K562 (cell line): ENCODE measurements at regions not wholly inside any gene's neighbourhood (a gene's known extent, or its start where the extent isn't known, plus 50 kb on each side); places are given as distances from the start of the nearest gene placed in this dataset.

Source experiments
- ATAC-seq: fragments of 200-7000 bp; cut with Tn5 transposase; 3 replicates; pipeline ENCODE4 v1.9.1; 2020; ENCODE audit warnings: moderate library complexity
- BruUV-seq: library from RNA; stranded (reverse); fragments of 400-500 nt; replicated peaks from 2 replicates; lab custom pipeline; 2021; lab: Mats Ljungman, UMichigan
- CTCF ChIA-PET: fragments of 300-600 bp; formaldehyde crosslinking; extraction: SDS; loops from one replicate; lab custom pipeline; 2021; ENCODE audit warnings: low intra/inter-chr PET ratio; lab: Yijun Ruan, JAX
- POLR2A ChIA-PET: fragments of 300-600, 350-650 bp; sonication (Branson Sonifier 250); formaldehyde crosslinking; extraction: SDS; loops from one replicate; lab custom pipeline; 2021; ENCODE audit warnings: antibody characterized with exemption, inconsistent platforms; lab: Yijun Ruan, JAX
- DNase-seq, 4 experiments: peaks; one replicate each; pipeline versions ENCODE4 v3.0.0 to v3.0.0-alpha.2; 2011 to 2018; ENCODE audit warnings: low spot score in 3 of 4, mixed read lengths in 3 of 4; ENCODE audit errors: extremely low read depth in 1 of 4
- FAIRE-seq: peaks from 2 replicates; lab custom pipeline; 2011; peaks lifted over from hg19 to GRCh38; lab: Jason Lieb, UNC
- H2AFZ ChIP-seq: 2 replicates; pipeline ENCODE4 v1.6.0; 2011; ENCODE audit warnings: low read depth, low read length, control low read depth, inconsistent platforms
- H3K27ac ChIP-seq: fragments of 200-600 bp; 3 replicates; pipeline ENCODE4 v1.8.0; 2011; ENCODE audit warnings: low read depth, mild to moderate bottlenecking, control low read depth, inconsistent platforms, low read length, moderate library complexity, mixed read lengths; ENCODE audit errors: extremely low read depth
- H3K27me3 ChIP-seq, 2 experiments: fragments of 300-600 bp in 1 of 2; 2 replicates in 1 of 2; 3 replicates in 1 of 2; pipeline versions ENCODE4 v1.6.0 to v1.8.0; 2011; ENCODE audit warnings: inconsistent platforms in 2 of 2, low read length in 2 of 2, mild to moderate bottlenecking in 1 of 2, mixed read lengths in 1 of 2, moderate library complexity in 1 of 2; ENCODE audit not compliant: control insufficient read depth in 2 of 2, insufficient read depth in 2 of 2
- H3K36me3 ChIP-seq: fragments of 300-600 bp; 3 replicates; pipeline ENCODE4 v1.8.0; 2011; ENCODE audit warnings: mild to moderate bottlenecking, low read length, inconsistent platforms; ENCODE audit not compliant: control insufficient read depth, insufficient read depth
- H3K4me1 ChIP-seq, 2 experiments: fragments of 200-600 bp in 1 of 2; replicated peaks in 1 of 2; 2 replicates in 1 of 2; 3 replicates in 1 of 2; pipeline versions ENCODE4 v1.5.1 to v1.8.0; 2011; ENCODE audit warnings: inconsistent platforms in 2 of 2, low read length in 2 of 2, mild to moderate bottlenecking in 1 of 2, mixed read lengths in 1 of 2, moderate library complexity in 1 of 2; ENCODE audit not compliant: control insufficient read depth in 2 of 2, insufficient read depth in 2 of 2
- H3K4me2 ChIP-seq: 2 replicates; pipeline ENCODE4 v1.6.1; 2011; ENCODE audit warnings: low read length, control low read depth, inconsistent platforms, mixed read lengths; ENCODE audit not compliant: insufficient read depth
- H3K4me3 ChIP-seq: fragments of 200-600 bp; sonication (generic), shearing (Covaris generic); 2 replicates; pipeline ENCODE4 v1.5.1; 2016; ENCODE audit warnings: control low read depth, inconsistent platforms
- H3K79me2 ChIP-seq: fragments of 200-600 bp; 3 replicates; pipeline ENCODE4 v1.8.0; 2011; ENCODE audit warnings: low read length, inconsistent platforms; ENCODE audit not compliant: control insufficient read depth, insufficient read depth
- H3K9ac ChIP-seq, 2 experiments: 2 replicates each; pipeline versions ENCODE4 v1.6.0 to v1.6.1; 2011; ENCODE audit warnings: low read depth in 2 of 2, low read length in 2 of 2, control low read depth in 1 of 2, inconsistent platforms in 1 of 2, mild to moderate bottlenecking in 1 of 2, mixed read lengths in 1 of 2; ENCODE audit not compliant: insufficient read depth in 1 of 2
- H3K9me1 ChIP-seq: one replicate; pipeline ENCODE4 v1.6.0; 2011; ENCODE audit warnings: inconsistent platforms, mild to moderate bottlenecking, low read length, moderate library complexity; ENCODE audit not compliant: control insufficient read depth, insufficient read depth
- H3K9me3 ChIP-seq: replicated peaks from 2 replicates; pipeline ENCODE4 v1.5.1; 2011; ENCODE audit warnings: low read depth, low read length, inconsistent platforms; ENCODE audit not compliant: control insufficient read depth, insufficient read depth
- H4K20me1 ChIP-seq: replicated peaks from 2 replicates; pipeline ENCODE4 v1.6.1; 2011; ENCODE audit warnings: low read length, inconsistent platforms, mixed read lengths; ENCODE audit not compliant: control insufficient read depth, insufficient read depth
- ETV1 ChIP-seq: fragments of 450-650 bp; conservative IDR thresholded peaks from 2 replicates; pipeline ENCODE4 v1.6.1; 2016; ENCODE audit warnings: missing genetic modification characterization, control low read depth, low read depth, missing compliant biosample characterization
- PCBP2 ChIP-seq: fragments of 200-400 bp; formaldehyde crosslinking; IDR thresholded peaks from 2 replicates; pipeline ENCODE4 v1.6.1; 2018; ENCODE audit warnings: low read length, low read depth, mild to moderate bottlenecking, moderate library complexity; ENCODE audit not compliant: poor library complexity, severe bottlenecking
- WGBS: fragments of 100-300 bp; shearing (Covaris generic); methylation state at CpG from one replicate; pipeline ENCODE4 v1.1.6; 2016; ENCODE audit warnings: low coverage, mixed read lengths; ENCODE audit not compliant: insufficient coverage; ENCODE audit errors: missing lambda C conversion rate; 5-methylcytosine and 5-hydroxymethylcytosine counted together
- in situ Hi-C: fragments of 300-500 bp; cut with MboI; formaldehyde crosslinking; loops from 4 replicates; pipeline ENCODE4 v1.15.0; 2018; ENCODE audit warnings: inconsistent platforms, mixed read lengths
- intact Hi-C: fragments of 100-400 bp; cut with micrococcal nuclease; formaldehyde crosslinking; loops from 2 replicates; pipeline ENCODE4 v1.14.2; 2022
- TF ChIP-seq, protein P1 (sequence below): sonication (generic); formaldehyde crosslinking; IDR thresholded peaks from 2 replicates; pipeline ENCODE4 v1.8.1; 2023; ENCODE audit warnings: mild to moderate bottlenecking, missing genetic modification reagents, moderate library complexity
- TF ChIP-seq, protein P2 (sequence below): fragments of 450-650 bp; IDR thresholded peaks from 2 replicates; pipeline ENCODE4 v1.7.1; 2018; ENCODE audit warnings: mild to moderate bottlenecking, low read depth; ENCODE audit not compliant: partially characterized antibody
- TF ChIP-seq, protein P3 (sequence below): fragments of 450-650 bp; IDR thresholded peaks from 2 replicates; pipeline ENCODE4 v1.6.1; 2016; ENCODE audit warnings: missing biosample characterization, missing genetic modification characterization
- TF ChIP-seq, protein P4 (sequence below): fragments of 450-650 bp; IDR thresholded peaks from 2 replicates; pipeline ENCODE4 v1.6.1; 2016; ENCODE audit warnings: borderline replicate concordance
- TF ChIP-seq, protein P5 (sequence below): fragments of 250-450 bp; sonication (Bioruptor Pico); IDR thresholded peaks from 2 replicates; pipeline ENCODE4 v1.9.0; 2021; ENCODE audit warnings: mild to moderate bottlenecking

DNA sequence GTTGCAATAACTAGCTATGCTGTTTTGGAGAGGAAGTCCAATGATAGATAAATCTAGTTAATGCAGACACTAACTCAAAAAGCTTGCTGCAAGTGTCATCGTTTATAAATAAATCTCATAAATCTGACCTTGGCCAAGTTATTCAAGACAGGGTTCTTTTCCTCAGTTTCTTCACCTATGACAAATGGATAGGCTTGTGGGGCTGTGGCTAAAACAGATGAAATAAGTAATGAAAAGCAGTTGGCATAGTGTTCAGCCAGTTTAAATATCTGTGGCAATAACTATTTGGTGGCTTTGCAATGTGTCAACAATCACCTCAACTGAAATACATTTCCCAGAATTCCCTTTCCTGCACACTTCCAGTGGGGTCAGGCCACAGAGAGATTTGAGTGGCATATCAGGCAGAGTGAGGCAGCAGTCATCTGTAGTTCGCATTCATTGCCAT is 169.9 kb downstream of the DYRK2 start:
- H2AFZ ChIP-seq, result no peak overlapping the region
- TF ChIP-seq, protein P1, sequence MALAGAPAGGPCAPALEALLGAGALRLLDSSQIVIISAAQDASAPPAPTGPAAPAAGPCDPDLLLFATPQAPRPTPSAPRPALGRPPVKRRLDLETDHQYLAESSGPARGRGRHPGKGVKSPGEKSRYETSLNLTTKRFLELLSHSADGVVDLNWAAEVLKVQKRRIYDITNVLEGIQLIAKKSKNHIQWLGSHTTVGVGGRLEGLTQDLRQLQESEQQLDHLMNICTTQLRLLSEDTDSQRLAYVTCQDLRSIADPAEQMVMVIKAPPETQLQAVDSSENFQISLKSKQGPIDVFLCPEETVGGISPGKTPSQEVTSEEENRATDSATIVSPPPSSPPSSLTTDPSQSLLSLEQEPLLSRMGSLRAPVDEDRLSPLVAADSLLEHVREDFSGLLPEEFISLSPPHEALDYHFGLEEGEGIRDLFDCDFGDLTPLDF, result no peak
- no peak for TF ChIP-seq PCBP2
- TF ChIP-seq, protein P2, sequence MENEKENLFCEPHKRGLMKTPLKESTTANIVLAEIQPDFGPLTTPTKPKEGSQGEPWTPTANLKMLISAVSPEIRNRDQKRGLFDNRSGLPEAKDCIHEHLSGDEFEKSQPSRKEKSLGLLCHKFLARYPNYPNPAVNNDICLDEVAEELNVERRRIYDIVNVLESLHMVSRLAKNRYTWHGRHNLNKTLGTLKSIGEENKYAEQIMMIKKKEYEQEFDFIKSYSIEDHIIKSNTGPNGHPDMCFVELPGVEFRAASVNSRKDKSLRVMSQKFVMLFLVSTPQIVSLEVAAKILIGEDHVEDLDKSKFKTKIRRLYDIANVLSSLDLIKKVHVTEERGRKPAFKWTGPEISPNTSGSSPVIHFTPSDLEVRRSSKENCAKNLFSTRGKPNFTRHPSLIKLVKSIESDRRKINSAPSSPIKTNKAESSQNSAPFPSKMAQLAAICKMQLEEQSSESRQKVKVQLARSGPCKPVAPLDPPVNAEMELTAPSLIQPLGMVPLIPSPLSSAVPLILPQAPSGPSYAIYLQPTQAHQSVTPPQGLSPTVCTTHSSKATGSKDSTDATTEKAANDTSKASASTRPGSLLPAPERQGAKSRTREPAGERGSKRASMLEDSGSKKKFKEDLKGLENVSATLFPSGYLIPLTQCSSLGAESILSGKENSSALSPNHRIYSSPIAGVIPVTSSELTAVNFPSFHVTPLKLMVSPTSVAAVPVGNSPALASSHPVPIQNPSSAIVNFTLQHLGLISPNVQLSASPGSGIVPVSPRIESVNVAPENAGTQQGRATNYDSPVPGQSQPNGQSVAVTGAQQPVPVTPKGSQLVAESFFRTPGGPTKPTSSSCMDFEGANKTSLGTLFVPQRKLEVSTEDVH, result no peak
- no peak for TF ChIP-seq ETV1 (tag)
- TF ChIP-seq, protein P3, sequence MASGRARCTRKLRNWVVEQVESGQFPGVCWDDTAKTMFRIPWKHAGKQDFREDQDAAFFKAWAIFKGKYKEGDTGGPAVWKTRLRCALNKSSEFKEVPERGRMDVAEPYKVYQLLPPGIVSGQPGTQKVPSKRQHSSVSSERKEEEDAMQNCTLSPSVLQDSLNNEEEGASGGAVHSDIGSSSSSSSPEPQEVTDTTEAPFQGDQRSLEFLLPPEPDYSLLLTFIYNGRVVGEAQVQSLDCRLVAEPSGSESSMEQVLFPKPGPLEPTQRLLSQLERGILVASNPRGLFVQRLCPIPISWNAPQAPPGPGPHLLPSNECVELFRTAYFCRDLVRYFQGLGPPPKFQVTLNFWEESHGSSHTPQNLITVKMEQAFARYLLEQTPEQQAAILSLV (tag), result no peak
- TF ChIP-seq, protein P4, sequence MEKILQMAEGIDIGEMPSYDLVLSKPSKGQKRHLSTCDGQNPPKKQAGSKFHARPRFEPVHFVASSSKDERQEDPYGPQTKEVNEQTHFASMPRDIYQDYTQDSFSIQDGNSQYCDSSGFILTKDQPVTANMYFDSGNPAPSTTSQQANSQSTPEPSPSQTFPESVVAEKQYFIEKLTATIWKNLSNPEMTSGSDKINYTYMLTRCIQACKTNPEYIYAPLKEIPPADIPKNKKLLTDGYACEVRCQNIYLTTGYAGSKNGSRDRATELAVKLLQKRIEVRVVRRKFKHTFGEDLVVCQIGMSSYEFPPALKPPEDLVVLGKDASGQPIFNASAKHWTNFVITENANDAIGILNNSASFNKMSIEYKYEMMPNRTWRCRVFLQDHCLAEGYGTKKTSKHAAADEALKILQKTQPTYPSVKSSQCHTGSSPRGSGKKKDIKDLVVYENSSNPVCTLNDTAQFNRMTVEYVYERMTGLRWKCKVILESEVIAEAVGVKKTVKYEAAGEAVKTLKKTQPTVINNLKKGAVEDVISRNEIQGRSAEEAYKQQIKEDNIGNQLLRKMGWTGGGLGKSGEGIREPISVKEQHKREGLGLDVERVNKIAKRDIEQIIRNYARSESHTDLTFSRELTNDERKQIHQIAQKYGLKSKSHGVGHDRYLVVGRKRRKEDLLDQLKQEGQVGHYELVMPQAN, result no peak
- TF ChIP-seq, protein P5, sequence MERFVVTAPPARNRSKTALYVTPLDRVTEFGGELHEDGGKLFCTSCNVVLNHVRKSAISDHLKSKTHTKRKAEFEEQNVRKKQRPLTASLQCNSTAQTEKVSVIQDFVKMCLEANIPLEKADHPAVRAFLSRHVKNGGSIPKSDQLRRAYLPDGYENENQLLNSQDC (CRISPR knock-in tag), result no peak
- H4K20me1 ChIP-seq, result no peaks in the 10 kb centered on the region
- DNase-seq, result no peak
- H3K27me3 ChIP-seq, result no peaks in the 10 kb centered on the region
- BruUV-seq, result no TSS peak
- H3K27ac ChIP-seq, result no peak overlapping the region
- H3K4me2 ChIP-seq, result no peak overlapping the region
- H3K9me3 ChIP-seq, result no peaks in the 10 kb centered on the region
- H3K36me3 ChIP-seq, result no peaks in the 10 kb centered on the region
- no peak overlapping the region for H3K9ac ChIP-seq
- ChIA-PET POLR2A (no interaction called here), CTCF (interaction anchor here (0.6 kb wide), 1 partner anchor 165 kb away, joined by 3 read pairs; no protein-coding TSS in a partner anchor)
- no peaks in the 10 kb centered on the region for H3K79me2 ChIP-seq
- in situ Hi-C loops (no loop called here), intact Hi-C loops (no loop called here)
- no peak for ATAC-seq
- FAIRE-seq, result no peak
- 0% methylated on average over 2 of the region's 2 CpGs for WGBS
- no peaks in the 10 kb centered on the region for H3K4me1 ChIP-seq
- no peak overlapping the region for H3K4me3 ChIP-seq
- no peaks in the 10 kb centered on the region for H3K9me1 ChIP-seq
